ENCODE measurements at regions not wholly inside any gene's neighbourhood (a gene's known extent, or its start where the extent isn't known, plus 50 kb on each side); places are given as distances from the start of the nearest gene placed in this dataset.

- Histone ChIP-seq H3K4me1 (ENCODE audit: control insufficient read depth, insufficient read depth, low read length) (no peaks in the 10 kb centered on the region), H3K36me3 (ENCODE audit: control insufficient read depth in 2 of 2, insufficient read depth in 1 of 2, low read length in 2 of 2) (no peaks in the 10 kb centered on the region), H3K9me3 (ENCODE audit: control insufficient read depth, insufficient read depth, low read depth, low read length) (no peaks in the 10 kb centered on the region), H3K4me3 (ENCODE audit: low read depth, low read length) (no peak overlapping the region), H3K27ac (ENCODE audit: extremely low read depth, low read depth, low read length) (no peak overlapping the region)
- POLR2A ChIA-PET: no interaction called here
- CTCF ChIA-PET: no interaction called here
- TF ChIP-seq, protein P1, sequence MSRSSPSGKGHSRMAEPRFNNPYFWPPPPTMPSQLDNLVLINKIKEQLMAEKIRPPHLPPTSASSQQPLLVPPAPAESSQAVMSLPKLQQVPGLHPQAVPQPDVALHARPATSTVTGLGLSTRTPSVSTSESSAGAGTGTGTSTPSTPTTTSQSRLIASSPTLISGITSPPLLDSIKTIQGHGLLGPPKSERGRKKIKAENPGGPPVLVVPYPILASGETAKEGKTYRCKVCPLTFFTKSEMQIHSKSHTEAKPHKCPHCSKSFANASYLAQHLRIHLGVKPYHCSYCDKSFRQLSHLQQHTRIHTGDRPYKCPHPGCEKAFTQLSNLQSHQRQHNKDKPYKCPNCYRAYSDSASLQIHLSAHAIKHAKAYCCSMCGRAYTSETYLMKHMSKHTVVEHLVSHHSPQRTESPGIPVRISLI (tag by site-specific recombination; IDR thresholded peaks at IDR 0.05): no peak
- TF ChIP-seq ZNF169 (tag by site-specific recombination; IDR thresholded peaks at IDR 0.05) (no peak), ZNF600 (tag by site-specific recombination; IDR thresholded peaks at IDR 0.05) (no peak), ZEB2 (tag by site-specific recombination; IDR thresholded peaks at IDR 0.05) (no peak), ZNF488 (tag by site-specific recombination; IDR thresholded peaks at IDR 0.05) (no peak), GLIS1 (tag by site-specific recombination; IDR thresholded peaks at IDR 0.05) (no peak), ZNF132 (tag by site-specific recombination; IDR thresholded peaks at IDR 0.05; ENCODE audit: borderline replicate concordance) (no peak), ZNF639 (tag by site-specific recombination; IDR thresholded peaks at IDR 0.05) (no peak), ZBTB10 (tag by site-specific recombination; IDR thresholded peaks at IDR 0.05) (no peak)
Observed at GRCh38 chr2:204292439-204292838, 252.8 kb upstream of the PARD3B start.

GRCh38 chr2:204293884-204294747 is 251.2 kb upstream of the PARD3B start:
- Histone ChIP-seq H3K9me3 (ENCODE audit: control insufficient read depth, insufficient read depth, low read depth, low read length) (no peaks in the 10 kb centered on the region), H3K4me1 (ENCODE audit: control insufficient read depth, insufficient read depth, low read length) (no peaks in the 10 kb centered on the region), H3K36me3 (ENCODE audit: control insufficient read depth in 2 of 2, insufficient read depth in 1 of 2, low read length in 2 of 2) (no peaks in the 10 kb centered on the region), H3K4me3 (ENCODE audit: low read depth, low read length) (no peak overlapping the region), H3K27ac (ENCODE audit: extremely low read depth, low read depth, low read length) (no peak overlapping the region)
- CTCF ChIA-PET: interaction anchor here (0.6 to 1.0 kb wide), 2 partner anchors 10 to 18 kb away, joined by 3 read pairs; no protein-coding TSS in a partner anchor
- POLR2A ChIA-PET: no interaction called here
- no peak for TF ChIP-seq SALL2 (tag by site-specific recombination; IDR thresholded peaks at IDR 0.05; ENCODE audit: borderline replicate concordance)
- TF ChIP-seq ZNF558 (tag by site-specific recombination; IDR thresholded peaks at IDR 0.05): no peak
- no peak for TF ChIP-seq ZNF416 (tag by site-specific recombination; IDR thresholded peaks at IDR 0.05)
- TF ChIP-seq EGR2 (tag by site-specific recombination; IDR thresholded peaks at IDR 0.05; ENCODE audit: low read depth): no peak
- TF ChIP-seq ZNF626 (tag by site-specific recombination; IDR thresholded peaks at IDR 0.05): no peak
- TF ChIP-seq TRIM28 (IDR thresholded peaks at IDR 0.05; ENCODE audit: borderline replicate concordance, low read length): no peak
- TF ChIP-seq KLF7 (tag by site-specific recombination; IDR thresholded peaks at IDR 0.05; ENCODE audit: borderline replicate concordance): no peak
- no peak for TF ChIP-seq ZBTB8A (tag by site-specific recombination; IDR thresholded peaks at IDR 0.05)

All from HEK293 (cell line).